H9 (cell line): ENCODE measurements at regions not wholly inside any gene's neighbourhood (a gene's known extent, or its start where the extent isn't known, plus 50 kb on each side); places are given as distances from the start of the nearest gene placed in this dataset.

Experiments used
- DNase-seq: peaks from one replicate; pipeline ENCODE4 v3.0.0-alpha.2; 2017
- H2AFZ ChIP-seq: one replicate; pipeline ENCODE4 v1.6.1; 2013; ENCODE audit warnings: mild to moderate bottlenecking, low read length, control low read depth, moderate library complexity
- H2AK5ac ChIP-seq: 2 replicates; pipeline ENCODE4 v1.6.1; 2013; ENCODE audit warnings: low read length, control low read depth, mixed read lengths; ENCODE audit not compliant: insufficient read length
- H2BK120ac ChIP-seq: one replicate; pipeline ENCODE4 v1.6.1; 2013; ENCODE audit warnings: low read depth, mild to moderate bottlenecking, low read length, control low read depth, inconsistent platforms; ENCODE audit not compliant: poor library complexity, severe bottlenecking
- H2BK12ac ChIP-seq: 2 replicates; pipeline ENCODE4 v1.6.1; 2013; ENCODE audit warnings: low read length, control low read depth, mixed read lengths, low read depth; ENCODE audit not compliant: insufficient read length
- H2BK15ac ChIP-seq: 2 replicates; pipeline ENCODE4 v1.6.1; 2013; ENCODE audit warnings: low read depth, low read length, control low read depth
- H2BK20ac ChIP-seq: one replicate; pipeline ENCODE4 v1.6.1; 2013; ENCODE audit warnings: low read depth, mild to moderate bottlenecking, low read length, control low read depth, inconsistent platforms; ENCODE audit not compliant: poor library complexity, severe bottlenecking
- H2BK5ac ChIP-seq: 2 replicates; pipeline ENCODE4 v1.6.1; 2013; ENCODE audit warnings: low read length, control low read depth, mixed read lengths; ENCODE audit not compliant: insufficient read length
- H3K14ac ChIP-seq: 2 replicates; pipeline ENCODE4 v1.6.1; 2013; ENCODE audit warnings: low read length, control low read depth; ENCODE audit not compliant: insufficient read depth
- H3K18ac ChIP-seq: 2 replicates; pipeline ENCODE4 v1.6.1; 2013; ENCODE audit warnings: low read depth, mild to moderate bottlenecking, mixed read lengths, low read length, control low read depth; ENCODE audit not compliant: insufficient read length
- H3K23ac ChIP-seq: 2 replicates; pipeline ENCODE4 v1.6.1; 2013; ENCODE audit warnings: low read length, control low read depth, mixed read lengths, low read depth; ENCODE audit not compliant: insufficient read length
- H3K23me2 ChIP-seq: 2 replicates; pipeline ENCODE4 v1.6.1; 2013; ENCODE audit warnings: low read depth, mild to moderate bottlenecking, mixed read lengths, low read length, control low read depth; ENCODE audit not compliant: insufficient read length, poor library complexity, severe bottlenecking
- H3K27ac ChIP-seq: 2 replicates; pipeline ENCODE4 v1.5.1; 2013; ENCODE audit warnings: low read length, control low read depth, mixed read lengths, low read depth; ENCODE audit not compliant: insufficient read length
- H3K27me3 ChIP-seq: 2 replicates; pipeline ENCODE4 v1.6.1; 2013; ENCODE audit warnings: low read length, control low read depth, inconsistent platforms; ENCODE audit not compliant: insufficient read depth
- H3K4ac ChIP-seq: 2 replicates; pipeline ENCODE4 v1.6.1; 2013; ENCODE audit warnings: low read depth, mild to moderate bottlenecking, control low read depth, inconsistent platforms, low read length, moderate library complexity
- H3K4me1 ChIP-seq: 2 replicates; pipeline ENCODE4 v1.6.1; 2013; ENCODE audit warnings: low read length, control low read depth, inconsistent platforms; ENCODE audit not compliant: insufficient read depth
- H3K4me2 ChIP-seq: 2 replicates; pipeline ENCODE4 v1.6.1; 2013; ENCODE audit warnings: low read length, control low read depth, mixed read lengths; ENCODE audit not compliant: insufficient read length, insufficient read depth
- H3K56ac ChIP-seq: 2 replicates; pipeline ENCODE4 v1.6.1; 2013; ENCODE audit warnings: low read depth, mild to moderate bottlenecking, mixed read lengths, low read length, control low read depth; ENCODE audit not compliant: insufficient read length
- H3K79me1 ChIP-seq: 2 replicates; pipeline ENCODE4 v1.6.1; 2013; ENCODE audit warnings: low read depth, mild to moderate bottlenecking, moderate library complexity, low read length, control low read depth, inconsistent platforms; ENCODE audit not compliant: insufficient read depth, poor library complexity, severe bottlenecking
- H3K79me2 ChIP-seq: 2 replicates; pipeline ENCODE4 v1.6.1; 2013; ENCODE audit warnings: low read length, control low read depth, inconsistent platforms; ENCODE audit not compliant: insufficient read depth
- H3K9ac ChIP-seq: 2 replicates; pipeline ENCODE4 v1.6.1; 2013; ENCODE audit warnings: low read length, control low read depth, mixed read lengths; ENCODE audit not compliant: insufficient read length; ENCODE audit errors: extremely low read depth
- H3K9me3 ChIP-seq: one replicate; pipeline ENCODE4 v1.6.1; 2013; ENCODE audit warnings: low read depth, low read length, inconsistent platforms; ENCODE audit not compliant: control insufficient read depth
- H3T11ph ChIP-seq: one replicate; pipeline ENCODE4 v1.6.1; 2013; ENCODE audit warnings: mild to moderate bottlenecking, low read length, control low read depth, inconsistent platforms
- H4K20me1 ChIP-seq: one replicate; pipeline ENCODE4 v1.6.1; 2013; ENCODE audit not compliant: control insufficient read depth, insufficient read length, insufficient read depth
- H4K5ac ChIP-seq: 2 replicates; pipeline ENCODE4 v1.6.1; 2013; ENCODE audit warnings: low read depth, mild to moderate bottlenecking, mixed read lengths, low read length, control low read depth; ENCODE audit not compliant: insufficient read length
- H4K8ac ChIP-seq: replicated peaks from 2 replicates; pipeline ENCODE4 v1.6.1; 2013; ENCODE audit warnings: low read length, control low read depth, mixed read lengths, low read depth; ENCODE audit not compliant: insufficient read length
- H4K91ac ChIP-seq: 2 replicates; pipeline ENCODE4 v1.6.1; 2013; ENCODE audit warnings: low read depth, mild to moderate bottlenecking, moderate library complexity, mixed read lengths, low read length, control low read depth; ENCODE audit not compliant: insufficient read length
- H3K27ac Mint-ChIP-seq, 3 experiments: 2 replicates in 2 of 3; 3 replicates in 1 of 3; pipeline ENCODE4 v1.8.0; 2020 to 2021; ENCODE audit warnings: mixed read lengths in 3 of 3, mild to moderate bottlenecking in 1 of 3, moderate library complexity in 1 of 3
- H3K27me3 Mint-ChIP-seq: 2 replicates; pipeline ENCODE4 v1.8.0; 2021; ENCODE audit warnings: low read depth, mild to moderate bottlenecking, moderate library complexity, mixed read lengths
- H3K36me3 Mint-ChIP-seq, 3 experiments: 2 replicates in 2 of 3; 3 replicates in 1 of 3; pipeline ENCODE4 v1.8.0; 2020 to 2021; ENCODE audit warnings: low read depth in 3 of 3, mixed read lengths in 3 of 3; ENCODE audit not compliant: insufficient read depth in 1 of 3
- H3K4me1 Mint-ChIP-seq, 2 experiments: 2 replicates each; pipeline ENCODE4 v1.8.0; 2020; ENCODE audit warnings: mixed read lengths in 2 of 2
- H3K4me3 Mint-ChIP-seq, 2 experiments: 2 replicates in 1 of 2; 3 replicates in 1 of 2; pipeline ENCODE4 v1.8.0; 2020 to 2021; ENCODE audit warnings: mild to moderate bottlenecking in 2 of 2, mixed read lengths in 2 of 2, moderate library complexity in 1 of 2
- H3K9me3 Mint-ChIP-seq, 2 experiments: 2 replicates in 1 of 2; 3 replicates in 1 of 2; pipeline ENCODE4 v1.8.0; 2020; ENCODE audit warnings: mild to moderate bottlenecking in 2 of 2, mixed read lengths in 2 of 2, moderate library complexity in 1 of 2
- WGBS: extraction: QIAGEN DNeasy Blood & Tissue Kit; methylation state at CpG from one replicate; pipeline ENCODE4 v1.1.7; 2013; ENCODE audit warnings: missing lambda C conversion rate, low lambda C conversion rate, mixed read lengths; ENCODE audit not compliant: insufficient read length; ENCODE audit errors: extremely low coverage; 5-methylcytosine and 5-hydroxymethylcytosine counted together
- TF ChIP-seq, protein P1 (sequence below): fragments of 200-600 bp; sonication (generic); conservative IDR thresholded peaks from 3 replicates; pipeline ENCODE4 v1.8.0; 2021; ENCODE audit warnings: antibody characterized with exemption, mild to moderate bottlenecking

DNA sequence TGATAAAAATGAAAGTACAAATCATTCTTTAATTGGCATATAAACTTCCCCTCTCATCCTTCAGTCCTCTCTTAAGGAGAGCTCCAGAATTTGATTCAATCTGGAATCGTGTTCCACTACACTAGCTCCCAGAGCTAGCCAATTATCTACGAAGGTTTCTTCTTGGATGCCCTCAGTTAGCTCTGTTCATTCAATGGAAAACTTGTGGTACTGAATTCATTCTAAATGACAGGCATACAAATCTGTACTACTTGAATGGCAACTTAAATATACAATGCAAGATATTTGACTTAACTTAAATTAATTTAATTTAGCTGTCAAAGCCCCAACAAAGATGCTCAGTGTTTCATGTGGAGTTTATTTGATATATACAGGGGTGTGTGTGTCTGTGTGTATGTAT is 1474.2 kb upstream of the CELF4 start:
- no peaks in the 10 kb centered on the region; a peak in 1 of 5 replicates for H3K9me3 Mint-ChIP-seq
- Histone ChIP-seq H3K79me2 (no peaks in the 10 kb centered on the region), H4K5ac (no peak overlapping the region), H2AK5ac (no peak overlapping the region), H3K4ac (no peak overlapping the region), H3K56ac (no peak overlapping the region), H3K9ac (no peak overlapping the region), H2BK20ac (no peak overlapping the region), H3K79me1 (no peaks in the 10 kb centered on the region), H2BK12ac (no peak overlapping the region), H3K27me3 (no peaks in the 10 kb centered on the region), H2AFZ (no peak overlapping the region), H3K18ac (no peak overlapping the region), H3K23ac (no peak overlapping the region), H3K27ac (no peak overlapping the region), H2BK15ac (no peak overlapping the region), H3T11ph (no peak overlapping the region), H3K14ac (no peak overlapping the region), H2BK120ac (no peak overlapping the region), H4K20me1 (no peaks in the 10 kb centered on the region), H3K4me1 (no peaks in the 10 kb centered on the region), H3K9me3 (no peaks in the 10 kb centered on the region), H4K8ac (no peak overlapping the region), H2BK5ac (no peak overlapping the region), H3K4me2 (no peak overlapping the region), H3K23me2 (no peaks in the 10 kb centered on the region), H4K91ac (no peak overlapping the region)
- TF ChIP-seq, protein P1, sequence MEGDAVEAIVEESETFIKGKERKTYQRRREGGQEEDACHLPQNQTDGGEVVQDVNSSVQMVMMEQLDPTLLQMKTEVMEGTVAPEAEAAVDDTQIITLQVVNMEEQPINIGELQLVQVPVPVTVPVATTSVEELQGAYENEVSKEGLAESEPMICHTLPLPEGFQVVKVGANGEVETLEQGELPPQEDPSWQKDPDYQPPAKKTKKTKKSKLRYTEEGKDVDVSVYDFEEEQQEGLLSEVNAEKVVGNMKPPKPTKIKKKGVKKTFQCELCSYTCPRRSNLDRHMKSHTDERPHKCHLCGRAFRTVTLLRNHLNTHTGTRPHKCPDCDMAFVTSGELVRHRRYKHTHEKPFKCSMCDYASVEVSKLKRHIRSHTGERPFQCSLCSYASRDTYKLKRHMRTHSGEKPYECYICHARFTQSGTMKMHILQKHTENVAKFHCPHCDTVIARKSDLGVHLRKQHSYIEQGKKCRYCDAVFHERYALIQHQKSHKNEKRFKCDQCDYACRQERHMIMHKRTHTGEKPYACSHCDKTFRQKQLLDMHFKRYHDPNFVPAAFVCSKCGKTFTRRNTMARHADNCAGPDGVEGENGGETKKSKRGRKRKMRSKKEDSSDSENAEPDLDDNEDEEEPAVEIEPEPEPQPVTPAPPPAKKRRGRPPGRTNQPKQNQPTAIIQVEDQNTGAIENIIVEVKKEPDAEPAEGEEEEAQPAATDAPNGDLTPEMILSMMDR = no peak
- DNase-seq = no peak
- H3K27ac Mint-ChIP-seq = no peak overlapping the region
- H3K27me3 Mint-ChIP-seq = no peaks in the 10 kb centered on the region
- H3K4me3 Mint-ChIP-seq = no peak overlapping the region
- peaks cover 2 to 5% of the 10 kb centered on the region in 2 experiments; a peak in 3 of 4 replicates for H3K4me1 Mint-ChIP-seq
- H3K36me3 Mint-ChIP-seq = no peaks in the 10 kb centered on the region; a peak in 1 of 7 replicates
- no CpG with 5 or more reads among the region's 2 CpGs for WGBS
